NCI-H2196 treated with DMSO at 0.1 percent for 48 hours (cell line): ENCODE measurements at regions not wholly inside any gene's neighbourhood (a gene's known extent, or its start where the extent isn't known, plus 50 kb on each side); places are given as distances from the start of the nearest gene placed in this dataset.
A peak's percentile ranks its signal among the peaks of the same experiment; 100 is the strongest.
"Not testable (repeated sequence)": the region's sequence is repeated elsewhere in the genome, so short reads cannot be mapped to it uniquely, and the experiment has no call there.

ENCODE experiments used
- DNase-seq: peaks from one replicate; lab custom pipeline; 2025; ENCODE audit not compliant: unreplicated experiment; lab: John Stamatoyannopoulos, UW

DNA sequence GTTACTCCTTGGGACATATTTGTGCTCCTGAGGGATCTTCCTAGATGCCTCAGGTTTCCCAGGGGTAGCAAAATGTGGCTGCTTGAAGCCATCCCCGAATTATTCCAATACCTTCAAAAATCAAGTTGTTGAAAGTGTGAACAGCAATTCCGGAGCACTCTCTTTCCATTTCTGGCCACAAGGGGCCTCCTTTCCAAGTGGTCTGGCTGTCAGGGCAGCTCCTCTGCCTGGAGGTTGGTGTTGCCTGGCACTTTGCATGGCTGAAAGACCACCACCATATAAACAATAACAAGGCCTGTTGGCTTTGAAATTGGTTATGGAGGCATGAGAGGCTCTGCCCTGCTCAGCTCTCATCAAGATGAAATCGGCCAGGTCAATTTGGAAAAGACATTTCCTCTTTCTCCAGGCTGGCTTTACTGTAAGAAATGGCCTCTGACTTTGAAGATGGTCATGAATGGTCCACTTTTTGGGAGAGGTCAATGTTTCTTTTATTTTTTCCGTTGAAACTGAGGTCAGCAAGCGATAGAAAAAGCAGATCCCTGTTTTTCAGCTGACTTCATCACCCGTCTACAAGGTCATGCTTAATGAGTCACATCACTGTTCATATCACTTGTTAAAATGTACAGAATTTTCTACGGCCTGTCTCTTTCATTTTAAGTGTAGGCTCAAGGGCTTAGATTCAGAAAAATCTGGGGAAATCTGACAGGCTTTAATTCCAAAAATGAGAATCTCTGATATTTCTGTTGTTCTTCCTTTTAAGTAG lies 481.1 kb upstream of the ZNF608 start:
- no peak for DNase-seq

DNA sequence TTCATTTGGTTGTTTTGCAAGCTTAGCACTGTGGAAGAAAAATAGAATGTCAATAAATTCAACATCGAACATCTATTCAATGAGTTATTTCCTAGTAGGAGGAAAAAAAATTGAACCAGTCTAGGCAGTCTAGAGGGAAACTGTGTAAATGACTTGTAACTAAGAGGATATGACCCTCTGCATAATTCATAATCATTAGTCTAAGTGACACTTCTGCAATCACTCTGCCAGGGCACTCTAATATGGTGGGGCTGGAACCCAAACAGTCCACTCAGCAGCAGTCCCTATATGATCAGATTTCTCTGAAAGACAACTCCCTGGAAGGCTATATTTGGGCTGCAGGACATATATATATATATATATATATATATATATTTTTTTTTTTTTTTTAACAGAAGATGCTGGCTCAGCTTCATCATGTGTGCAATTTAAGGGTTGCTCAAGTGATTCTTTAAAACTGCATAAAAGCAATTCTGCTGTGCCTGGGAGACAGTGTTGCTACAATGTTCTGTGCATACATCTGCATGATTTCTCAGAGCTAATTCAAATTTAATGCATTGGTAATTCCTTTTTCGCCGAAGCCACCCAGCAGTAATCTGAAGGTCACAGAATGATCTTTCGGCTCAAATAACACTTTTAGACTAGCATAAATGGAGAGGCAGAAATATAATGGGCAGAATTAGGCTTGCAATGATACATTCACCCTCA lies 482.1 kb upstream of the ZNF608 start:
- DNase-seq: no peak

DNA sequence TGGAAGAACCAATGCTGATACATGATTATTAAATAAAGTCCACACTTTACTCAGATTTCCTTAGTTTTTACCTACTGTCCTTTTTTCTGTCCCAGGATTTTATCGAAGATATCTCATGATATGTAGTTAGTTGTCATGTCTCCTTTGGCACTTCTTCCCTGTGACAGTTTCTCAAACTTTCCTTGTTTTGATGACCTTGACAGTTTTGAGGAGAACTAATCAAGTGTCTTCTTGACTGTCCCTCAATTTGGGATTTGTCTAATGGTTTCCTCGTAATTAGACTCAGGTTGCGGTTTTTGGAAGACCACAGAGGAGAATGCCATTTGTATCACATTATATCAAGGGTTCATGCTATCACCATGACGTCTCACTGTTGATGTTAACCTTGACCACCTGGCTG lies 483.1 kb upstream of the ZNF608 start:
- no peak for DNase-seq

DNA sequence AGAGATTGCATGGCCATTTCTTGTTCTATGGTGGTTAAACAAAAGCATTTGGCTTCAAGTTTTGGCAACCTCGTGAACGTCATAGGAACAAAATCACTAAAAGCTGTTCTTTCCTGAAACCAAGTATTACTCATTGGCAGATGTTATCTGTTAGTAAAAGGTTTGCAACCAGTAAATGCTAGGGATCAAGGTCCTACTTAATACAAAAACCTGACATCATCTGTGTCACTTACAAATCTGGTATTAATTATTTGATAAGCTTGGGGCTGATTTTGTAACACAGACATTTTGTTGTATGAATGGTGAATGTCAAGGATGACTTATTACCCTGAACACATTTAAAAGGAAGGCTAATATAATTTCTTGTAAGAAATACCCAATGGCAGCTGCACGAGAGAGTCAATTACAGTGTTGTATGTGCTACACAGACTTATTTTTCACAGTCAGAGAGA lies 486.4 kb upstream of the ZNF608 start:
- DNase-seq: no peak

DNA sequence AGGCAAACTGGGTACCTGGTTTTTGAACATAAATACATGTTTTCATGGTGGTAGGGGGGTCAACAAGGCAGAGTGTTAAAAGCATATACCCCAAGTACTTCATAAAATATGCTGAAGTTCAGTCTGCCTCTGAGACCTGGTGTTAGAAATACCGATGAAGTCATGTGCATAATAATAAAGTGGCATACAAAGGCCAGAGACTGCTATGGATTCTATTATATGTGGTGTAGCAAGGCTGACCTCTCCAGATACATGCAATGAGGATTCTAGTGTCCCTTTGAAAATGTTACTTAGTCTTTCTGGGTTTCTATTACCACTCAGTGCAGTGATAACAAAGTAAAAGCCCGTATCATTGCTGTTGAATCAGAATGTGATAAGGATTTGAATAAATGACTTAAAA lies 487.5 kb upstream of the ZNF608 start:
- DNase-seq: no peak

DNA sequence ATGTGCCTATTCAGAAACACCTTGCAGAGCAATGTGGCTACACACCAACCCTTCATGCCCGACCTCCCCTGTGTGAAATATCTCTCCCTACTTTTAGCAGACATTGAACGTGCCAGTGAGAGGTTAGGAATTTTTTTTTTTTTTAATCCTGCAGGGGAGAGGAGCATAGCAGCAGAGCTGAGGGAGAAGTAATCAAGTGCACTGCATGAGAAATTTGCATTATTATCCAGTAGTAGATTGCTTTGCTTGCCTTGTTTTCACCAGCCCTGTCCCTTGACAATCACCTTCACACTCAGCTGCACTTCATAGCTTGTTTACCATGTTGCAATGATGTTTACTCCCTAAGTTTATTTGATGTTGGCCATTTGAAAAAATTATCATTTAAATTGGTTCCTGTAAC lies 489.6 kb upstream of the ZNF608 start:
- DNase-seq: no peak

DNA sequence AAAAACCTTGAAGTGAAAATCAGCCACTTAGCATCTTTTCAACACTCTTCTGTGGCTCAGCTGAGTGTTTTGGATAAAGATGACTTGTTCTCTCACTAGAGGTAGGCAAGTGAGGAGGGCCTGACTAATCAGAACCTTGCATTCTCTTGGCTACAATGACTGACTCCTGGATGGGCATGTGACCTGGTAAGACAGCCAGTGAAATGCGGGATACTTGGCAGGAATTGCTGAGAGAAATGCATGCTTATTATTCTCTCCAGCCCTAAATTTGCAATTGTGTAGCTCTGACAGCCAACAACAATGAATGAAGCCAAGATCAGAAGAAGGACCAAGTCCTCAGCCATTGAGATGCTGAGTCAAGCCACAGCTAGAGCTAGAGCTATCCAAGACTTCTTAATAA lies 490.5 kb upstream of the ZNF608 start:
- DNase-seq: no peak

DNA sequence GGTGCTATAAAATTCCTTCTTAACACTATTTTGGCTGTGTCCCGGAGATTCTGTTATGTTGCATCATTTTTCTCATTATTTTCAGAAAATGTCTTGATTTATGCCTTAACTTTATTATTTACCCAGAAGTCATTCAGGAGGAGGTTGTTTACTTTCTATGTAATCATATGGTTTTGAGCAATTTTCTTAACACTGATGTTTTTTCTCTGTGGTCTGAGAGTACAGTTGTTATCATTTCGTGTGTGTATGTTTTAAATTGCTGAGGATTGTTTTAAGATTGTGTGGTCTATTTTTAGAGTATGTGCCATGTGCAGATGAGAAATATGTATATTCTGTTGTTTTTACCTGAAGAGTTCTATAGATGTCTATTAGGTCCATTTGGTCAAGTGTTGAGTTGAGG lies 498.1 kb upstream of the ZNF608 start:
- DNase-seq: no peak

DNA sequence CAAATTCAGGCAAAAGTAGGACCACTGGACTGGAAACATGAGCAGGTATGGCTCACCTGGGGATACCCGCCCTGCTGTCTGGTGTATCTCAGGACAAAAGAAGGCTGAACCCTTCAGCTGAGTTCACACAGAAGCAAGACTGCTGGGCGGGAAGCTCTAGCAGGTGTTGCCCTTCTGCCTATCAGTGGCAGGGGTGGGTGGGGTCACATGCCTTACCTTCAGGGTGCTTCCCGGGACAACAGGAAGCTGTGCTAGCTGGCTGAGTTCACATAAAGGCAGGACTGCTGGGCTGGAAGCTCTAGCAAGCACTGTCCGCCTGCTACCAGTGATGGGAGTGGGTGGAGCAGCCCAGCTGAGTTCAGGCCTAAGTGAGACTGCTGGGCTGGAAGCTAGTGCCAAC lies 498.8 kb upstream of the ZNF608 start:
- no peak for DNase-seq

DNA sequence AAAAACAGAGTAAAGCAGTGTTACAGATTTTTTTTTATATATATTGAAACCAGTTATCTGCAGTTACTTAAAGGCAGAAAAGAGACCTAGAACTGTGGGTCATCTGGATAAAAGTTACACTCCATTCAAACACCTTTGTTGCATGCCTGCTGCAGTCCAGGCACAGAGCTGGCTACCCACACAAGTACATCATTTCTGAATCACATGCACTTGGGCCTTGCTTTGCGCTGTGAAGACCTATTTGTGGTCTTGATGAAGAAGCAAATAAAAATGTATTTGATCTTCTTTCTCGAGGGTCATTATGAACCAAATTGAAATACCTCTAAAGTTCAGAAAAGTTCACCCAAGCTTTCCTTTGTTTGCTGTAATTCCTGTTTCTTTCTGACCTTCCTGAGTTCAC lies 503.0 kb upstream of the ZNF608 start:
- DNase-seq: no peak

DNA sequence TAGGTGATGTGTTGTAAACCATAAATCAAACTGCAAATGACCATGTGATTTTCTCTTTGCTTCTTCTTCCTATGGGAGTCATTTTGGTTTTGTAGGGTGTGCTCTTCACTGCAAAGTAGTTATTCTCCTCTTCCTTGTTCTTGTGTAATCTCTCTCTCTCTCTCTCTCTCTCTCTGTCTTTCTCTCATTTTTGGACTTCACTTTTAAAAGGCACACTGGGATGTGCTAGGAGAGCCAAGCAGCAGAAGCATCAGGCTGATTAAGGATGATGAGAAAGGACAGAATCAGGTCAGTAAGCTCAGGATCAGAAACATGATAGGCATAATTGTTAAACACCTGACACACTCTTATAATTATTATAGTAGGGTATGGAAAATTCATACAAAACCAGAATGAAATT lies 505.3 kb upstream of the ZNF608 start:
- no peak for DNase-seq

DNA sequence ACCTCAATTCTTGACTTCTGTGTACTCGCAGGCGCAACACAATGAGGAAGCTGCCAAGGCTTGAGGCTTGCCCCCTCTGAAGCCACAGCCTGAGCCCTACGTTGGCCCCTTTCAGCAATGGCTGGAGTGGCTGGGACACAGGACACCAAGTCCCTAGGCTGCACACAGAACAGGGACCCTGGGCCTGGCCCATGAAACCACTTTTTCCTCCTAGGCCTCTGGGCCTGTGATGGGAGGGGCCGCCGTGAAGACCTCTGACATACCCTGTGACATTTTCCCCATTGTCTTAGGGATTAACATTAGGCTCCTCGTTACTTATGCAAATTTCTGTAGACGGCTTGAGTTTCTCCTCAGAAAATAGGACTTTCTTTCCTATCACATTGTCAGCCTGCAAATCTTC lies 507.2 kb upstream of the ZNF608 start:
- not testable (repeated sequence) for DNase-seq

DNA sequence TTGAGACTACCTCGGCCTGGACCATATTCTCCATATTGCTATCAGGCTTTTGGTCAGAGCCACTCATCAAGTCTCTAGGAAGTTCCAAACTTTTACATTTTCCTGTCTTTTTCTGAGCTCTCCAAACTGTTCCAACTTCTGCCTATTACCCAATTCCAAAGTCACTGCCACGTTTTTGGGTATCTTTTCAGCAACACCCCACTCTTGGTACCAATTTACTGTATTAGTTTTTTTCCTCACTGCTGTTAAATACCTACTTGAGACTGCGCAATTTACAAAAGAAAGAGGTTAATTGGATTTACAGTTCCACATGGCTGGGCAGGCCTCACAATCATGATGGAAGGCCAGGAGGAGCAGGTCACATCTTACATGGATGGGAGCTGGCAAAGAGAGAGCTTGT lies 507.8 kb upstream of the ZNF608 start:
- no peak for DNase-seq

DNA sequence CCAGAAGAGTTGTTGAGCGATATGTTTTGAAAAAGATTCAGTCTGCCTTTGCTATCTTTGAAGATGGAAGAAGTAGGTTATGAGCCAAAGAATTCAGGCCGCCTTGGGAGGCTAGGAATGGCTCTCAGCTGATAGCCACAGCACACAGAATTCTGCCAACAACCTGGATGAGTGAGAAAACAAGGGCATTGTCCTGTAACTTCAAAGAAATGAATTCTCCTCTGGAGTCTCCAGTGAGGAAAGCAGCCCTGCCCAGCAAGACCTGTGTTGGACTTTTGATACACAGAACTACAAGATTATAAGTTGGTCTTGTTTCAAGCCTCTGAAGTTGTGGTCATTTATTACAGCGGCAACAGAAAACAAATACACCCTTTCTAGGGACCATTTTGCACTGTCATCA lies 509.9 kb upstream of the ZNF608 start:
- no peak for DNase-seq

DNA sequence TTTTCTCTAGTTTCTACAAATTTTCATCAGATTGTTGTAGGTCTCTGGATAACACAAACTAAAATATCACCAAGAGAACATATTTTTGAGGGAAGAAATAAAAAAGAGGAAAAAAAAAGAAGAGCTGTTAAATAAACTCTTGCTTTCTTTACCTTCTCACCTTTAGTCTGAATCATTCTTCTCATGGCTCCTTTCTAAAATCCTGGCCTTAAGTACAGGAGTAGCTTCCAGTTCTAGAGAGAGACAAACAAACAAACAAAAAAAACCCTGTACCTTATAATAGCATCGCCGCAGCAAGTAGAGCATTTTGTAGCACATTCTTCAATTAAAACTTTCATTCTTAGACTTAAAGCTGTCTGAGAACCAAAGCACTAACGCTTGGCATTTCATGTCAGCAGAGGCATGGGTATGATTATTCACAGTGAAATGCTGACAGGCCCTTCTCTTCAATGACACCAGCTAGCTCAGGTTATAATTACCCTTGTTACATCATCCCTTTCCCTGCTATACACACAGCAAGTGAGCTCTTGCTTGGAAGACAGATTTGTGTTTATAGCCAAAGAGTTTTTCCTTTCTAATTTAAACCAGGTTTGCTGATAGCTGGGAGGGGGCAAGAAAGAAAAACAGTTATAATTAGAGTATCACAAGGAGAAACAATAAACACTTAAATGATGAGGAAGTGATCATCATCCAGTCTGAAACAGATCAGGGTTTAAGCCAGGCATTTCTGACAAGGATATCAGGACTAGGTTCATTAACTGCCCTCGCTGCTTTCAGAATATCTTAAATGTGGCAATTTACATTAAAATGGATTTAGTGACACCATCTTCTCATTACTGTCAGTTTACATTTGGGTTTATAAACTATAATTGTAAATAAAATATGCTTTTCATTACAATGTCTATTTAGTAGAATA lies 510.9 kb upstream of the ZNF608 start:
- DNase-seq: peak; percentile 1

DNA sequence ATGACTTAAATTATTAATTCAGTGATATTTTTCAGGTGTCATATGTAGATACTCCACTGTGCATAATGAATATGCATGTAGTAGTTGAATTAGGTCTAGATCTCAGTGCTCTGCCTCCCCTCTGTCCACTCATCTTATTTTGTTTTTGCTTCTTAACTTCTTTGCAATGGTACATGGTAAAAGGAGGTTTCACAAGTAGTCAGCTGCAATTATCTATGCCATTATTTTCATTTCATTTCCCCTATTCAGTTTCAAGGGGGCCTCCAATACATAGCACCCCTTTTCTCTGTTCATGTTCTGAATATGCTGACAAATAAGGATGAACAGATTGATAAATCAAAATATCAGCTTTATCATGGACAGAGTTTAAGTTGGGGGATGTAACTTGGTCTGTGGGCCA lies 511.6 kb upstream of the ZNF608 start:
- no peak for DNase-seq

DNA sequence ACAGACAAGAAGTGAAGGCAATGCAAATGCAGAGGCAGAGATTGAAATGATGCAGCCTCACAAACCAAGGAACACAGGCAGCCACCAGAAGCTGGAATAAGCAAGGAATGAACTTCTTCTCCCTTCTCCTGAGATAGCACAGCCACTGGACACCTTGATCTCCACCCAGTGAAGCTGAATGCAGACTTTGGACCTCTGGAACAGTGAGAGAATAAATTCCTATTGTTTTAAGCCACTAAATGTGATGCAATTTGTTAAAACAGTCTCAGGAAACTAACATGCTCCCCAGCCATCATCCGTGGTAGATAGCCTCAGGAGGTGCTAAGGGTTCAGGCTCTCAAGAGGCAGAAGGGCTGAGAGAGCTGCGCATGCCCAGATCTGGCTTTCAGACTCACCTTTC lies 512.2 kb upstream of the ZNF608 start:
- no peak for DNase-seq

DNA sequence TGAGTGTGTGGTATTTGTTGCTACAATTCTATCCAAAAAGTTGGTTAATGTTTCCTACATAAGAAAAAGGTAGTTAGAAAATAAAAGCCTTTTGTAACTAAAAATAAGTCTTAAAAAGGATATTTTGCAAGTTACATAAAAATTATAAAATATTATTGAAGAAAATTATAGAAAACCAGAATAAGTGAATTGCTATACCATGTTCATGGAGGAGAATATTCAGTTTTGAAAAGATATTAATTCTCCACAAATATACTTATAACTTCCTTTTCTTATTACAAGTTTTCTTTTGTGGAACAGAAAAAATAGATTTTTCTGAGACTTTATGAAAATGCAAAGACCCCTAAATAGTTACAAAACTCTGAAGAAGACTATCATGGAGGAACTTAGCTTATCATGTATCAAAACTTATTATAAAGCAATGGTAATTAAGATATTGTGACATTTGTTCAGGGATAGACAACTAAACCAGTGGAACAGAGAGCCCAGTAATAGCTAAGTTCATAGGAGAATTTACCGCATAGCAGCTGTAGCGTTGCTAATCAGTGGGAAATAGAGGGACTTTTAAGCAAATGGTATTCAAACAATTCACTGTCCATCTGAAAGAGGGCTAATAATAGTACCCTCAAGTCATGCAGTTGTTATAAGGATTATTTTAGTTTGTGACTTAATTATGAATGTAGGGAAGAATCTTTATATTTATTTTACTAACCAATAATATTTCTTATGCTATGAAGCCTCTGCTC lies 515.2 kb upstream of the ZNF608 start:
- DNase-seq: no peak

DNA sequence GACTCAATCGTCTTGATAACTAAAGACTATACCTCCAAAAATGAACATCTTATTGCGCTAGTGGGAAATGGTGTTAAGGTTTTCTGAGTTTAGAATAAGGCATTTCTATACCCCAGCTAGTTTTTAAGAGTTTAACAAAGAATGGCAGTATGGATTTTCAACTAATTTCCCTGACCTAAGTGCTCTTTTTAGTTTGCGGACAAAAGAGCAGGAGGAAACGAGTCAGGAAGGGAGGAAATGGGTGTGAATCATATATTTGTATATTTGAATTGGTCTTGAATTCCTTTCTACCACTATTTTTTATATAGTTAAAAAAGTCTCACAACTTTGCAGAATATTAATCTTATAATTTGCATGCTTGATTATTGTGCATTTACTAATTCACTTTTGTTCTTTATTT lies 516.3 kb upstream of the ZNF608 start:
- DNase-seq: no peak

DNA sequence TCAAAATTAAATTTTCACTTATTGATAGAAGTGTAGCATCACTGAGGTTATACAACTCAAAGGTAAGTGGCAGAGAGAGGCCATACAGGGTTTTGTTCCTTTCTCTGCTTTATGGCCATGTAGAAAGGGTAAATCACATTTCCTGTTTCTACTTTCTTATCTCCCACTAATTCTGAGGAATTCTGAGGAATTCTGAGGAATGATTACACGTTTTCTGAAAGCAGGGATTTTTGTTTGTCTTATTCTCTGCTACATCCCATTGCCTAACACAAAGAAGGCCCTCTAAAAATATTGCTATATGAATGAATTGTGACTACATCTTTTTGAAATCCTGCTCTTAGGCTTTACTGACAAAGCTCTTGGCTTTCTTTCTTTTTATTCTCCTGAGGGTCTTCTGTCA lies 516.9 kb upstream of the ZNF608 start:
- no peak for DNase-seq

DNA sequence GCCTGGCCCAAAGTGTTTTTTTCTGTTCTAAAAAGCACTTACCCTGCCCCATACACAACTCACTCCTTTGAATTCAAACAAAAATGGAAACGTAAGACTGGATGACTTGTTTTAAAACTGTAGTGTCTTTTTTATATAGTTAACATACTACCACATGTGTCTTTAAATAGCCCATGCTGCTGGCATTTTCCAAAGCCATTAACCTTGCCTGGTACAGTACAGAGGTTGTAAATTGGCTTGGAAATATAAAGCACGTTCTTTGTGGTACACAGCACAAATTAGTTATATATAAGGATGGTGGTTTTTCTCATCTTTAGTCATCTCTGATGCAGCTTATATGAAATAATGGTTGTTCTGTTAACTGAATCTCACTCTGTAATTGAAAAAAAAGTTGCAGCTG lies 519.7 kb upstream of the ZNF608 start:
- no peak for DNase-seq
